ENCODE measurements at regions not wholly inside any gene's neighbourhood (a gene's known extent, or its start where the extent isn't known, plus 50 kb on each side); places are given as distances from the start of the nearest gene placed in this dataset.
"Not testable (repeated sequence)": the region's sequence is repeated elsewhere in the genome, so short reads cannot be mapped to it uniquely, and the experiment has no call there.

GRCh38 chr14:101083564-101084435 is 180.3 kb upstream of the RTL1 start:
- DNase-seq, result no peak

- no peak for DNase-seq
These were observed 180.9 kb upstream of the RTL1 start for GRCh38 chr14:101084436-101084826.

GRCh38 chr14:101086926-101087325 is 183.4 kb upstream of the RTL1 start:
- no peak for DNase-seq

- DNase-seq, result no peak
These were observed 184.3 kb upstream of the RTL1 start for GRCh38 chr14:101087614-101088394.

- DNase-seq, result no peak
These were observed 184.8 kb upstream of the RTL1 start for GRCh38 chr14:101088395-101088667.

- no peak for DNase-seq
These were observed 185.2 kb upstream of the RTL1 start for GRCh38 chr14:101088714-101089113.

- not testable (repeated sequence) for DNase-seq
These were observed 187.0 kb upstream of the RTL1 start for GRCh38 chr14:101090478-101090877.

- no peak for DNase-seq
These were observed 187.5 kb upstream of the RTL1 start for GRCh38 chr14:101090976-101091375.

GRCh38 chr14:101094916-101095315 is 191.4 kb upstream of the RTL1 start:
- not testable (repeated sequence) for DNase-seq

- no peak for DNase-seq
These were observed 193.0 kb upstream of the RTL1 start for GRCh38 chr14:101096551-101096950.

- DNase-seq, result no peak
These were observed 193.7 kb upstream of the RTL1 start for GRCh38 chr14:101097109-101097793.

- DNase-seq, result no peak
These were observed 194.7 kb upstream of the RTL1 start for GRCh38 chr14:101098177-101098576.

GRCh38 chr14:101098641-101099040 is 195.1 kb upstream of the RTL1 start:
- DNase-seq, result no peak

- no peak for DNase-seq
These were observed 198.0 kb upstream of the RTL1 start for GRCh38 chr14:101101456-101102056.

- DNase-seq, result no peak
These were observed 199.4 kb upstream of the RTL1 start for GRCh38 chr14:101102875-101103274.

GRCh38 chr14:101103321-101103901 is 199.9 kb upstream of the RTL1 start:
- DNase-seq, result no peak

- DNase-seq, result no peak
These were observed 201.0 kb upstream of the RTL1 start for GRCh38 chr14:101104485-101104884.

- DNase-seq, result no peak
These were observed 201.5 kb upstream of the RTL1 start for GRCh38 chr14:101105045-101105444.

- DNase-seq, result no peak
These were observed 205.2 kb upstream of the RTL1 start for GRCh38 chr14:101108579-101109346.

GRCh38 chr14:101109347-101109638 is 205.8 kb upstream of the RTL1 start:
- DNase-seq, result no peak

- no peak for DNase-seq
These were observed 206.6 kb upstream of the RTL1 start for GRCh38 chr14:101109981-101110728.

All from NCI-H2227 treated with DMSO at 0.1 percent for 48 hours (cell line).